Fibroblast of skin of right quadriceps (primary cell): ENCODE measurements at regions not wholly inside any gene's neighbourhood (a gene's known extent, or its start where the extent isn't known, plus 50 kb on each side); places are given as distances from the start of the nearest gene placed in this dataset.
"Not testable (repeated sequence)": the region's sequence is repeated elsewhere in the genome, so short reads cannot be mapped to it uniquely, and the experiment has no call there.

Source experiments
- DNase-seq: peaks from one replicate; pipeline ENCODE4 v3.0.0-alpha.2; 2013

GRCh38 chr12:92059960-92060359 lies 85.7 kb downstream of the BTG1 start:
- peak; percentile 89 for DNase-seq

GRCh38 chr12:92058664-92059063 lies 87.0 kb downstream of the BTG1 start:
- DNase-seq, result no peak

- not testable (repeated sequence) for DNase-seq
Observed at GRCh38 chr12:92056756-92057155, 88.9 kb downstream of the BTG1 start.

GRCh38 chr12:92056290-92056689 lies 89.4 kb downstream of the BTG1 start:
- DNase-seq, result no peak

- DNase-seq, result no peak
Observed at GRCh38 chr12:92055877-92056276, 89.8 kb downstream of the BTG1 start.

GRCh38 chr12:92051441-92051840 lies 94.2 kb downstream of the BTG1 start:
- no peak for DNase-seq

- DNase-seq, result no peak
Observed at GRCh38 chr12:92049403-92049802, 96.2 kb downstream of the BTG1 start.

GRCh38 chr12:92047393-92047826 lies 98.2 kb downstream of the BTG1 start:
- peak; percentile 29 for DNase-seq

GRCh38 chr12:92046557-92047392 lies 98.9 kb downstream of the BTG1 start:
- no peak for DNase-seq

GRCh38 chr12:92045852-92046251 lies 99.8 kb downstream of the BTG1 start:
- DNase-seq, result peak; percentile 31

- peak; percentile 36 for DNase-seq
Observed at GRCh38 chr12:92044435-92044834, 101.2 kb downstream of the BTG1 start.

- DNase-seq, result no peak
Observed at GRCh38 chr12:92042791-92043531, 102.7 kb downstream of the BTG1 start.

GRCh38 chr12:92041742-92042141 lies 103.9 kb downstream of the BTG1 start:
- DNase-seq, result no peak

- DNase-seq, result no peak
Observed at GRCh38 chr12:92039046-92039445, 106.6 kb downstream of the BTG1 start.

GRCh38 chr12:92038476-92038875 lies 107.2 kb downstream of the BTG1 start:
- DNase-seq, result no peak

- peak; percentile 90 for DNase-seq
Observed at GRCh38 chr12:92036771-92037453, 108.7 kb downstream of the BTG1 start.

GRCh38 chr12:92036061-92036620 lies 109.5 kb downstream of the BTG1 start:
- DNase-seq, result no peak

GRCh38 chr12:92035477-92035876 lies 110.2 kb downstream of the BTG1 start:
- no peak for DNase-seq

GRCh38 chr12:92034858-92035401 lies 110.7 kb downstream of the BTG1 start:
- DNase-seq, result peak; percentile 85

- DNase-seq, result no peak
Observed at GRCh38 chr12:92034083-92034482, 111.6 kb downstream of the BTG1 start.

- DNase-seq, result no peak
Observed at GRCh38 chr12:92032965-92033364, 112.7 kb downstream of the BTG1 start.

GRCh38 chr12:92032101-92032500 lies 113.5 kb downstream of the BTG1 start:
- DNase-seq, result no peak

- no peak for DNase-seq
Observed at GRCh38 chr12:92030618-92031017, 115.0 kb downstream of the BTG1 start.
